Suprapubic skin (tissue), 4 donors: ENCODE measurements at regions not wholly inside any gene's neighbourhood (a gene's known extent, or its start where the extent isn't known, plus 50 kb on each side); places are given as distances from the start of the nearest gene placed in this dataset.

Source experiments
- DNase-seq, 2 donors: peaks; one replicate each; pipeline ENCODE4 v3.0.0-alpha.2; 2019; ENCODE audit warnings: low spot score in 2 of 2
- H3K27ac ChIP-seq: fragments of 200-600 bp; sonication (generic); one replicate; pipeline ENCODE4 v1.5.1; 2019
- H3K27me3 ChIP-seq: fragments of 200-600 bp; sonication (generic); one replicate; pipeline ENCODE4 v1.5.1; 2019
- H3K36me3 ChIP-seq: fragments of 200-600 bp; sonication (generic); one replicate; pipeline ENCODE4 v1.5.1; 2019
- H3K4me1 ChIP-seq: fragments of 200-600 bp; sonication (generic); one replicate; pipeline ENCODE4 v1.5.1; 2019
- H3K4me3 ChIP-seq: fragments of 200-600 bp; sonication (generic); one replicate; pipeline ENCODE4 v1.5.1; 2019; ENCODE audit warnings: mild to moderate bottlenecking
- H3K9me3 ChIP-seq: fragments of 200-600 bp; sonication (generic); one replicate; pipeline ENCODE4 v1.5.1; 2019
- EP300 ChIP-seq: sonication (generic); formaldehyde crosslinking; IDR thresholded peaks from one replicate; pipeline ENCODE4 v1.6.1; 2017; ENCODE audit warnings: antibody characterized with exemption
- POLR2A ChIP-seq, 2 donors: fragments of 450-650 bp; IDR thresholded peaks; one replicate each; pipeline ENCODE4 v1.6.1; 2017; ENCODE audit warnings: antibody characterized with exemption in 2 of 2, mild to moderate bottlenecking in 2 of 2, moderate library complexity in 2 of 2
- POLR2AphosphoS5 ChIP-seq, 3 donors: sonication (generic); formaldehyde crosslinking; IDR thresholded peaks; one replicate each; pipeline ENCODE4 v1.6.1; 2017; ENCODE audit warnings: antibody characterized with exemption in 3 of 3
- WGBS: methylation state at CpG from one replicate; pipeline ENCODE4 v1.1.5; 2018; 5-methylcytosine and 5-hydroxymethylcytosine counted together
- TF ChIP-seq, protein P1 (sequence below), 2 donors: fragments of 200-600 bp in 1 of 2; fragments of 450-650 bp in 1 of 2; sonication (generic) in 1 of 2; IDR thresholded peaks; one replicate each; pipeline ENCODE4 v1.5.1; 2016 to 2019; ENCODE audit warnings: antibody characterized with exemption in 2 of 2, mild to moderate bottlenecking in 1 of 2, moderate library complexity in 1 of 2

DNA sequence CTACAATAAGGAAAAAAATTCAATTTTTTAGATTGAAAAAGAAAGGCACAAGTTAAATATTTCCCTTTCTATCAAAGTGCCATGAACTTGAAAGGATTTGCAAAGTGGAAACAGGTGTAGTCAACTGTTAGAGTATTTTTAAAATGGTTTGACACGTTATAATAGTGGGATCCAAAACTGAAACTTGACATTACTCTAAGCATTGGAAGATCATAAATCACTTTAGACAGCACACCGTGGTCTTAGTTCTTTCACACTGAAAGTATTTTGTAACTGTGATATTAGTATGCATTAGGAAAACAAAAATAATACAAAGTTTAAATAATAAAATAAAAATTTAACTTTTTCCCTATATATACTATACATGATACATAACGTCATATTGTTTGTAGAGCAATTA lies 933.1 kb downstream of the EPHA3 start:
- TF ChIP-seq, protein P1, sequence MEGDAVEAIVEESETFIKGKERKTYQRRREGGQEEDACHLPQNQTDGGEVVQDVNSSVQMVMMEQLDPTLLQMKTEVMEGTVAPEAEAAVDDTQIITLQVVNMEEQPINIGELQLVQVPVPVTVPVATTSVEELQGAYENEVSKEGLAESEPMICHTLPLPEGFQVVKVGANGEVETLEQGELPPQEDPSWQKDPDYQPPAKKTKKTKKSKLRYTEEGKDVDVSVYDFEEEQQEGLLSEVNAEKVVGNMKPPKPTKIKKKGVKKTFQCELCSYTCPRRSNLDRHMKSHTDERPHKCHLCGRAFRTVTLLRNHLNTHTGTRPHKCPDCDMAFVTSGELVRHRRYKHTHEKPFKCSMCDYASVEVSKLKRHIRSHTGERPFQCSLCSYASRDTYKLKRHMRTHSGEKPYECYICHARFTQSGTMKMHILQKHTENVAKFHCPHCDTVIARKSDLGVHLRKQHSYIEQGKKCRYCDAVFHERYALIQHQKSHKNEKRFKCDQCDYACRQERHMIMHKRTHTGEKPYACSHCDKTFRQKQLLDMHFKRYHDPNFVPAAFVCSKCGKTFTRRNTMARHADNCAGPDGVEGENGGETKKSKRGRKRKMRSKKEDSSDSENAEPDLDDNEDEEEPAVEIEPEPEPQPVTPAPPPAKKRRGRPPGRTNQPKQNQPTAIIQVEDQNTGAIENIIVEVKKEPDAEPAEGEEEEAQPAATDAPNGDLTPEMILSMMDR (IDR thresholded peaks at IDR 0.05): no peak
- no peak for TF ChIP-seq EP300
- TF ChIP-seq POLR2AphosphoS5 (IDR thresholded peaks at IDR 0.05): no peak
- no peak for TF ChIP-seq POLR2A (IDR thresholded peaks at IDR 0.05)
- Histone ChIP-seq H3K4me1 (no peaks in the 10 kb centered on the region), H3K27me3 (no peaks in the 10 kb centered on the region), H3K9me3 (no peaks in the 10 kb centered on the region), H3K36me3 (no peaks in the 10 kb centered on the region), H3K4me3 (no peak overlapping the region), H3K27ac (no peak overlapping the region)
- DNase-seq: no peak
- 27% methylated on average over 3 of the region's 3 CpGs for WGBS

GRCh38 chr3:90041995-90042394 lies 934.6 kb downstream of the EPHA3 start:
- DNase-seq: no peak
- no peaks in the 10 kb centered on the region for H3K4me1 ChIP-seq

DNA sequence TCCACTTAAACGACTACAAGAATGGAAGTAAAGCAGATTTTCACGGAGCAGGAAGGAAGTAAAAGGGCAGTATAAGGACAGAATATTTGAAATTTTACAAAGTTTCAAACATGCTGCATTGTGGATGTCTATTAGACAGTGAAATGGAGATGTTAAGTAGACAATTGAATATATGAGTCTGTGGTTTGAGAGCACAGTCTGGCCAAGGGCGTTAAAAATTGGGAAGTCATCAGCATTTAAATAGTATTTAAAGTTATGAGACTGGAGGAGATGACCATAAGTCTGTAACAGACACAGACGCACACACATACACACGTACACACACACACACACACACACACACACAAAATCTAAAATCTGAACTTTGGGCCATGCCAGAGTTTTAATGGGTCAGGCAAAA lies 935.9 kb downstream of the EPHA3 start:
- Histone ChIP-seq H3K4me3 (no peak overlapping the region), H3K36me3 (no peaks in the 10 kb centered on the region), H3K4me1 (no peaks in the 10 kb centered on the region), H3K27ac (no peak overlapping the region), H3K9me3 (no peaks in the 10 kb centered on the region), H3K27me3 (no peaks in the 10 kb centered on the region)
- TF ChIP-seq POLR2A (IDR thresholded peaks at IDR 0.05): no peak
- no peak for TF ChIP-seq EP300
- TF ChIP-seq, protein P1 (IDR thresholded peaks at IDR 0.05): no peak
- no peak for TF ChIP-seq POLR2AphosphoS5 (IDR thresholded peaks at IDR 0.05)
- no peak for DNase-seq
- WGBS: 81% methylated on average over 5 of the region's 5 CpGs

More at GRCh38 chr3:90041995-90042394, 934.6 kb downstream of the EPHA3 start:
- Histone ChIP-seq H3K27me3 (no peaks in the 10 kb centered on the region), H3K27ac (no peak overlapping the region), H3K36me3 (no peaks in the 10 kb centered on the region), H3K4me3 (no peak overlapping the region), H3K9me3 (no peaks in the 10 kb centered on the region)
- 34% methylated on average over 2 of the region's 2 CpGs for WGBS
- TF ChIP-seq, protein P1 (IDR thresholded peaks at IDR 0.05): no peak
- TF ChIP-seq EP300: no peak
- no peak for TF ChIP-seq POLR2AphosphoS5 (IDR thresholded peaks at IDR 0.05)
- no peak for TF ChIP-seq POLR2A (IDR thresholded peaks at IDR 0.05)

DNA sequence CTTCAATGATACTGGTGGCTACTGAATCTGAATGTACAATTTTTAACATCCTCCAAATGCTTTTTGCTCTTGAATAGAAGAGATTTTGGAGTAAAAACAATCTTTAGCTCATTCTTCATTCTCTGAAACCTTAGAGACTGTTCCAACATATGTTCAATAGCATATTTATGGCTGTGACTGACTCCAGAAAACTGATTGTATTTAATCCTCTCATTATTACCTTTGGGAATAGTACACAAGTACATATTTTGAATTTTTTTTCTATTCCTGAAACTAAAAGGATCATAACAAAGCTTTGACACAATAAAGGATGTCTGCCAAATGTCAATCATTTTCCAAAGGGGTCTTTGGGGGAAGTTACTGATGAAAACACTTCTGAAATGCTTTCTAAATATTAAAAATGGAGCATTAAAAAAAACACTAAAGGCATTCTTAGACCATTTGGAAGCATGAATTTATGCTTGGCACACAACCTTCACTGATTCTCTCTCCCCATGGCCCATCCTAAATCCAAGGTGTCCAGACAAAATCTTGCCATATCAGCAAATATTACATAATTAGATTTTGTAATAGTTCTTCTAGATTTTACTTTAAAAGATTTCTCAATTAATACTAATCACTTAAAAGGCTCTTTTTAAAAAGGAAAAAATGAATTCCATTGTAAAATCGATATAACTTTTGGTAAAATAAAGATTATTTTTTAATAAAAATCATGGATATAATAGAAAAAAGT lies 936.8 kb downstream of the EPHA3 start:
- H3K27ac ChIP-seq: no peak overlapping the region
- H3K9me3 ChIP-seq: no peaks in the 10 kb centered on the region
- H3K4me1 ChIP-seq: no peaks in the 10 kb centered on the region
- WGBS: 89% methylated on average over 1 of the region's 1 CpG
- H3K27me3 ChIP-seq: no peaks in the 10 kb centered on the region
- no peaks in the 10 kb centered on the region for H3K36me3 ChIP-seq
- no peak for DNase-seq
- no peak for TF ChIP-seq POLR2AphosphoS5 (IDR thresholded peaks at IDR 0.05)
- no peak for TF ChIP-seq EP300
- TF ChIP-seq POLR2A (IDR thresholded peaks at IDR 0.05): no peak
- TF ChIP-seq, protein P1 (IDR thresholded peaks at IDR 0.05): no peak
- no peak overlapping the region for H3K4me3 ChIP-seq

DNA sequence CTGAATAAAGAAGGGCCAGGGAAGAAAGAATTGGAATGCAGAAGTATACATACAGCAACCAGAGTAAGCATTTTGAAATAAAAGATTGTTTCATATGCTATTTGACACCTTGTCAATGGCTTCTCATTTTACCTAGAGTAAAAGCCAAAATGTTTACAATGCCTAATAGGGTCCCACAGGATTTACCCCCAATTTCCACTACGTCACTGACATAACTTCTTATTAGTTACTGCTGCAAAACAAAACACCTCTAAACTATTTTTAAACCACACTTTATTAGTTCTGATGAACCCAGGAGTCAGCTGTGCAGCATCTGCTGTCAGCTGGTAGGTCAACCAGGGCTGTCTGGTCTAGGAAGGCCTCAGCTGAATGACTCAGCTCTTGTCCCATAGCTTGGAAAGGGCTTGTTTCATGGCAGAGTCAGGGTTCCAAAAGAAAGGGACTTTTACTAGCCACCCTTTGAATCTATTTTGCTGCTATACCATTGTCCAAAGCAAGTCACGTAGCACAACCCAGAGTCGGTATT lies 945.1 kb downstream of the EPHA3 start:
- TF ChIP-seq, protein P1 (IDR thresholded peaks at IDR 0.05): no peak
- TF ChIP-seq POLR2A (IDR thresholded peaks at IDR 0.05) (no peak), POLR2AphosphoS5 (IDR thresholded peaks at IDR 0.05) (no peak), EP300 (no peak)

More for the DNA sequence above, 945.1 kb downstream of the EPHA3 start:
- DNase-seq: no peak
- WGBS: 93% methylated on average over 3 of the region's 3 CpGs
- Histone ChIP-seq H3K36me3 (no peaks in the 10 kb centered on the region), H3K4me3 (no peak overlapping the region), H3K4me1 (no peaks in the 10 kb centered on the region), H3K9me3 (no peaks in the 10 kb centered on the region), H3K27ac (no peak overlapping the region), H3K27me3 (no peaks in the 10 kb centered on the region)
